ENCODE measurements at regions not wholly inside any gene's neighbourhood (a gene's known extent, or its start where the extent isn't known, plus 50 kb on each side); places are given as distances from the start of the nearest gene placed in this dataset.
"Not testable (repeated sequence)": the region's sequence is repeated elsewhere in the genome, so short reads cannot be mapped to it uniquely, and the experiment has no call there.

- H2AFZ ChIP-seq (ENCODE audit: low read depth, low read length, poor library complexity, severe bottlenecking), result no peak overlapping the region
- BruUV-seq (replicated peaks), result no TSS peak
- ChIA-PET RAD21 (ENCODE audit: low non-redundant PET in 1 of 2, low total read pairs in 2 of 2, uncharacterized antibody in 2 of 2, unreplicated experiment in 2 of 2) (no interaction called here), POLR2A (no interaction called here), CTCF (interaction anchor here (0.6 kb wide), 1 partner anchor 1426 kb away, joined by 3 read pairs; no protein-coding TSS in a partner anchor)
- intact Hi-C loops (cut with micrococcal nuclease), result no loop called here
- no peak overlapping the region for H3K9ac ChIP-seq (ENCODE audit: low read length)
- H3K79me2 ChIP-seq (ENCODE audit: insufficient read depth, low read length), result no peaks in the 10 kb centered on the region
- no peaks in the 10 kb centered on the region for H3K9me3 ChIP-seq (ENCODE audit: control insufficient read depth in 1 of 2, insufficient read depth in 1 of 2, low read depth in 1 of 2, low read length in 2 of 2)
- H3K36me3 ChIP-seq (ENCODE audit: control insufficient read depth in 1 of 2, insufficient read depth in 2 of 2, low read length in 2 of 2), result no peaks in the 10 kb centered on the region
- no peaks in the 10 kb centered on the region for H4K20me1 ChIP-seq (ENCODE audit: insufficient read depth)
- H3K4me1 ChIP-seq (ENCODE audit: control insufficient read depth in 1 of 2, insufficient read depth in 2 of 2, low read length in 2 of 2), result peaks cover 5 to 7% of the 10 kb centered on the region in 2 experiments; a peak in 2 of 4 replicates
- no peak for ATAC-seq
- H3K27me3 ChIP-seq (ENCODE audit: insufficient read depth, low read length), result no peaks in the 10 kb centered on the region
- H3K4me2 ChIP-seq (ENCODE audit: low read length), result no peak overlapping the region
- H3K27ac ChIP-seq (ENCODE audit: low read depth, low read length), result no peak overlapping the region
- H3K9me2 ChIP-seq (ENCODE audit: insufficient read depth), result no peaks in the 10 kb centered on the region
- TF ChIP-seq SP1 (IDR thresholded peaks at IDR 0.05; ENCODE audit: low read depth) (no peak), POLR2AphosphoS5 (IDR thresholded peaks at IDR 0.05; ENCODE audit: low read depth, low read length) (no peak), POLR2A (IDR thresholded peaks at IDR 0.05; ENCODE audit: borderline replicate concordance, extremely low read depth, insufficient read depth, insufficient read length) (no peak), EZH2phosphoT487 (IDR thresholded peaks at IDR 0.05; ENCODE audit: borderline replicate concordance) (no peak), YY1 (IDR thresholded peaks at IDR 0.05; ENCODE audit: extremely low read depth, insufficient replicate concordance, low read depth, low read length) (no peak), FOSL1 (IDR thresholded peaks at IDR 0.05; ENCODE audit: low read depth) (no peak), ZNF274 (IDR thresholded peaks at IDR 0.05; ENCODE audit: low read depth, low read length) (no peak), CBX3 (IDR thresholded peaks at IDR 0.05; ENCODE audit: low read depth) (no peak), ZFX (IDR thresholded peaks at IDR 0.05) (no peak)
- TF ChIP-seq, protein P1, sequence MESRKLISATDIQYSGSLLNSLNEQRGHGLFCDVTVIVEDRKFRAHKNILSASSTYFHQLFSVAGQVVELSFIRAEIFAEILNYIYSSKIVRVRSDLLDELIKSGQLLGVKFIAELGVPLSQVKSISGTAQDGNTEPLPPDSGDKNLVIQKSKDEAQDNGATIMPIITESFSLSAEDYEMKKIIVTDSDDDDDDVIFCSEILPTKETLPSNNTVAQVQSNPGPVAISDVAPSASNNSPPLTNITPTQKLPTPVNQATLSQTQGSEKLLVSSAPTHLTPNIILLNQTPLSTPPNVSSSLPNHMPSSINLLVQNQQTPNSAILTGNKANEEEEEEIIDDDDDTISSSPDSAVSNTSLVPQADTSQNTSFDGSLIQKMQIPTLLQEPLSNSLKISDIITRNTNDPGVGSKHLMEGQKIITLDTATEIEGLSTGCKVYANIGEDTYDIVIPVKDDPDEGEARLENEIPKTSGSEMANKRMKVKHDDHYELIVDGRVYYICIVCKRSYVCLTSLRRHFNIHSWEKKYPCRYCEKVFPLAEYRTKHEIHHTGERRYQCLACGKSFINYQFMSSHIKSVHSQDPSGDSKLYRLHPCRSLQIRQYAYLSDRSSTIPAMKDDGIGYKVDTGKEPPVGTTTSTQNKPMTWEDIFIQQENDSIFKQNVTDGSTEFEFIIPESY (IDR thresholded peaks at IDR 0.05; ENCODE audit: extremely low read depth, insufficient replicate concordance, low read length), result no peak
- no peak for DNase-seq (ENCODE audit: low read depth, low spot score)
- H3K4me3 ChIP-seq (replicated peaks in 1 of 2; ENCODE audit: low read depth in 1 of 2, low read length in 2 of 2), result no peak overlapping the region
Measured at GRCh38 chr13:22964245-22964966, 216.4 kb upstream of the SGCG start.

DNA sequence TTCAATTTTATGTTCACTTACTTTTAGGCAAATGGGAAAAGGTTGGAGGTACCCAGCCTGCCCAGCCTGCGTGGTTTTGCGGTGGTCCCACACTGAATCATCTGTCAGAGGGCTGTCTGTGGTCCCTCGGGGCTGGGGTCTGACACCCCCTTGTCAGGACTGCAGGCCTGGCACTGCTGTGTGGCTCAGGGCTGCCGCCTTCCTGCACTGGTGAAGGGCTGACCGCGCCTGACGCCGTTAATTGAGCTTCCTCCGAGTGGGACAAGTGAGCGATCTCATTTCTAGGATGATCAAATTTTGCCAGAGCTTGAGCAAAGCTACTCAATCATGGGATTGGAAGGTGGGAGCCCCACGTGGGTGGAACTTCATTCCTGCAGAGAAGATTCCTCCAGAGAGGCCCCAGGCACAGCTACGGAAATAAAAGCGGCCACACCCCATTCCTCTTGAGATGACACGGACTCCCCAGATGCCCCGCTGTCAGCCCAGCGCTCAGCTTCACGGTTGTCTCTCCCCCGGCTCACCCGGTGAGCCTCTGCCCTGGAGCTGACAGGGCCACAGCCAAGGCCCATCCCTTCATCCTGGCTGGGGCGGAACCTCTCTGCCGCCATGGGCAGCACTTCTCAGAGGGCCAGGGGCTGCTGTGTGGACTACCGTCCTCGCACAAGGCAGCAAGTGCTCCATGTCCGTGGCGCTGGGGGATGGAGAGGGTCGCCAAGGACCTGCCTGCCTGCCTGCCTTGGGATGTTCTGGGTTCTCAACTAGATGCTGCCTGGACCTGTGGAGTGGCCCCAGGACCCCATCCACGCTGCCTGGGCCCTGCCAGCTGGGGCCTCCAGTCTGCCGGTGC, 215.5 kb upstream of the SGCG start:
- H3K9me3 ChIP-seq (ENCODE audit: control insufficient read depth in 1 of 2, insufficient read depth in 1 of 2, low read depth in 1 of 2, low read length in 2 of 2); RAD21 ChIA-PET (ENCODE audit: low non-redundant PET in 1 of 2, low total read pairs in 2 of 2, uncharacterized antibody in 2 of 2, unreplicated experiment in 2 of 2); H3K4me2 ChIP-seq (ENCODE audit: low read length); H3K9me2 ChIP-seq (ENCODE audit: insufficient read depth); H4K20me1 ChIP-seq (ENCODE audit: insufficient read depth); H3K27ac ChIP-seq (ENCODE audit: low read depth, low read length); POLR2A ChIA-PET; intact Hi-C loops (cut with micrococcal nuclease); H3K79me2 ChIP-seq (ENCODE audit: insufficient read depth, low read length); H2AFZ ChIP-seq (ENCODE audit: low read depth, low read length, poor library complexity, severe bottlenecking); H3K9ac ChIP-seq (ENCODE audit: low read length); H3K4me3 ChIP-seq (replicated peaks in 1 of 2; ENCODE audit: low read depth in 1 of 2, low read length in 2 of 2); H3K27me3 ChIP-seq (ENCODE audit: insufficient read depth, low read length); BruUV-seq (replicated peaks); H3K4me1 ChIP-seq (ENCODE audit: control insufficient read depth in 1 of 2, insufficient read depth in 2 of 2, low read length in 2 of 2); H3K36me3 ChIP-seq (ENCODE audit: control insufficient read depth in 1 of 2, insufficient read depth in 2 of 2, low read length in 2 of 2); DNase-seq (ENCODE audit: low read depth, low spot score): not testable (repeated sequence)
- CTCF ChIA-PET, result interaction anchor here (0.6 kb wide), 1 partner anchor 1425 kb away, joined by 3 read pairs; no protein-coding TSS in a partner anchor
- peak; percentile 55 for ATAC-seq

- CTCF ChIA-PET; intact Hi-C loops (cut with micrococcal nuclease); H3K27ac ChIP-seq (ENCODE audit: low read depth, low read length); H3K9ac ChIP-seq (ENCODE audit: low read length); DNase-seq (ENCODE audit: low read depth, low spot score); H3K4me1 ChIP-seq (ENCODE audit: control insufficient read depth in 1 of 2, insufficient read depth in 2 of 2, low read length in 2 of 2); ATAC-seq; H4K20me1 ChIP-seq (ENCODE audit: insufficient read depth); H3K36me3 ChIP-seq (ENCODE audit: control insufficient read depth in 1 of 2, insufficient read depth in 2 of 2, low read length in 2 of 2); H3K79me2 ChIP-seq (ENCODE audit: insufficient read depth, low read length); RAD21 ChIA-PET (ENCODE audit: low non-redundant PET in 1 of 2, low total read pairs in 2 of 2, uncharacterized antibody in 2 of 2, unreplicated experiment in 2 of 2); H3K9me3 ChIP-seq (ENCODE audit: control insufficient read depth in 1 of 2, insufficient read depth in 1 of 2, low read depth in 1 of 2, low read length in 2 of 2); BruUV-seq (replicated peaks); H3K9me2 ChIP-seq (ENCODE audit: insufficient read depth); H3K4me3 ChIP-seq (replicated peaks in 1 of 2; ENCODE audit: low read depth in 1 of 2, low read length in 2 of 2); H3K4me2 ChIP-seq (ENCODE audit: low read length); H3K27me3 ChIP-seq (ENCODE audit: insufficient read depth, low read length); H2AFZ ChIP-seq (ENCODE audit: low read depth, low read length, poor library complexity, severe bottlenecking); POLR2A ChIA-PET: not testable (repeated sequence)
Measured at GRCh38 chr13:22965858-22966239, 214.9 kb upstream of the SGCG start.

Measured in HCT116 (cell line).